Large intestine (tissue), 3 donors: ENCODE measurements at regions not wholly inside any gene's neighbourhood (a gene's known extent, or its start where the extent isn't known, plus 50 kb on each side); places are given as distances from the start of the nearest gene placed in this dataset.
A peak's percentile ranks its signal among the peaks of the same experiment; 100 is the strongest.

Experiments used
- DNase-seq, 2 donors: peaks; one replicate each; pipeline versions ENCODE4 v3.0.0 to v3.0.0-alpha.2; 2013
- H3K27ac ChIP-seq: one replicate; pipeline ENCODE4 v1.5.1; 2013; ENCODE audit warnings: low read length
- H3K27me3 ChIP-seq: 2 replicates; pipeline ENCODE4 v1.6.1; 2013; ENCODE audit warnings: low read length; ENCODE audit not compliant: control insufficient read depth, insufficient read depth
- H3K36me3 ChIP-seq: 2 replicates; pipeline ENCODE4 v1.6.1; 2013; ENCODE audit warnings: low read length; ENCODE audit not compliant: control insufficient read depth, insufficient read depth
- H3K4me1 ChIP-seq: one replicate; pipeline ENCODE4 v1.6.1; 2013; ENCODE audit warnings: low read length; ENCODE audit not compliant: control insufficient read depth, insufficient read depth
- H3K4me3 ChIP-seq: one replicate; pipeline ENCODE4 v1.5.1; 2013; ENCODE audit warnings: low read length
- H3K9me3 ChIP-seq: one replicate; pipeline ENCODE4 v1.6.1; 2013; ENCODE audit warnings: mild to moderate bottlenecking, low read depth, low read length, moderate library complexity; ENCODE audit not compliant: control insufficient read depth
- WGBS: methylation state at CpG from one replicate; pipeline ENCODE4 v1.1.5; 2013; ENCODE audit warnings: low lambda C conversion rate; ENCODE audit not compliant: insufficient coverage; 5-methylcytosine and 5-hydroxymethylcytosine counted together

DNA sequence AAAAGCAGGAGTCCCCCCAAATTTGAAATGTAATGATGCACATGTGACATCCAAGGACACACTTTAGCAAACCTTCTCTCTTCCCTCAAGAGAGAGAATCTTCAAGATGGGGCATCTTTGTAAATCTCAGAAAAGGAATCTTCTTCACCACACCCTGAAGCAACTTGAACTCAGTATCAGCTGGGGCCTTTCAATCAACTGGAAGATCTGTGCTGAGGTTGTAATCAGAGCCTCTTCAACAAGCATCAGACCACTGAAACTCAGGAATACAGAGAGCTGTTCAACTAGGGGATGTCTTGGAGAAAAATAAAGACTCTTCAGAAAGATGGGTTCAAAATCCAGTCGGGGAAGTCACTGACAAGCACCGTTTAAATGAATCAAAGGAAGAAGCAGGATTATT is 92.5 kb upstream of the CAMK1G start:
- peaks cover under 1% of the 10 kb centered on the region for H3K9me3 ChIP-seq
- WGBS = no CpG with 5 or more reads among the region's 2 CpGs
- DNase-seq = no peak
- no peak overlapping the region for H3K27ac ChIP-seq
- no peak overlapping the region for H3K4me3 ChIP-seq
- H3K36me3 ChIP-seq = no peaks in the 10 kb centered on the region
- no peaks in the 10 kb centered on the region for H3K4me1 ChIP-seq
- H3K27me3 ChIP-seq = no peaks in the 10 kb centered on the region

DNA sequence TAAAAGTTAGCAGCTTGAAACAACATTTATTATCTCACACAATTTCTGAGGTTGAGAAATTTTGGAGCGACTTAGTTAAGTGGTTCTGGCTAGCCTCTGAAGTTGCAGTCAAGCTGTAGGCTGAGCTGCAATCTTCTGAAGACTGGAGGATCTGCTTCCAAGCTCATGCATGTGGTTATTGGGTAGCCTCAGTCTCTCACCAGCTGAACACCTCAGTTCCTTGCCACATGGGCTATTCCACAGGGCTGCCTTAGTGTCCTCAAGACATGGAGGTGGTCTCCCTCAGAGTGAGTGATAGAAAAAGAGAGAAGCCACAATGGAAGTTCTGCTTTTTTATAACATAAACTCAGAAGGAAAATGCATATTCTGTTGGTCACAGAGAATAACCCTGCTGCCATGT is 92.0 kb upstream of the CAMK1G start:
- Histone ChIP-seq H3K27me3 (no peaks in the 10 kb centered on the region), H3K9me3 (peaks cover 5% of the 10 kb centered on the region), H3K36me3 (no peaks in the 10 kb centered on the region), H3K4me1 (no peaks in the 10 kb centered on the region), H3K27ac (no peak overlapping the region), H3K4me3 (no peak overlapping the region)
- no peak for DNase-seq
- WGBS = no CpG with 5 or more reads among the region's 1 CpG

DNA sequence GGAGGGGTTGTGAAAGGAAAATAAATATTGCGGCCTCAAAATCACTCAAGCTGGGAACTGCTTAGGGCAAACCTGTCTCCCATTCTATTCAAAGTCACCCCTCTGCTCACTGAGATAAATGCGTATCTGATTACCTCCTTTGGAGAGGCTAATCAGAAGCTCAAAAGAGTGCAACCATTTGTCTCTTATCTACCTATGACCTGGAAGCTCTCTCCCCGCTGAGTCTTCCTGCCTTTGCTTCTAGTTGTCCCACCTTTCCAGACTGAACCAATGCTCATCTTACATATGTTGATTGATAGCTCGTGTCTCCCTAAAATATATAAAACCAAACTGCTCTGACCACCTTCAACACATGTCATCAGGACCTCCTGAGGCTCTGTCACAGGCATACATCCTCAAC is 91.6 kb upstream of the CAMK1G start:
- WGBS = 90% methylated on average over 2 of the region's 4 CpGs
- no peak overlapping the region for H3K4me3 ChIP-seq
- no peaks in the 10 kb centered on the region for H3K36me3 ChIP-seq
- no peaks in the 10 kb centered on the region for H3K4me1 ChIP-seq
- no peak for DNase-seq
- no peak overlapping the region for H3K27ac ChIP-seq
- peaks cover 5% of the 10 kb centered on the region for H3K9me3 ChIP-seq
- no peaks in the 10 kb centered on the region for H3K27me3 ChIP-seq

DNA sequence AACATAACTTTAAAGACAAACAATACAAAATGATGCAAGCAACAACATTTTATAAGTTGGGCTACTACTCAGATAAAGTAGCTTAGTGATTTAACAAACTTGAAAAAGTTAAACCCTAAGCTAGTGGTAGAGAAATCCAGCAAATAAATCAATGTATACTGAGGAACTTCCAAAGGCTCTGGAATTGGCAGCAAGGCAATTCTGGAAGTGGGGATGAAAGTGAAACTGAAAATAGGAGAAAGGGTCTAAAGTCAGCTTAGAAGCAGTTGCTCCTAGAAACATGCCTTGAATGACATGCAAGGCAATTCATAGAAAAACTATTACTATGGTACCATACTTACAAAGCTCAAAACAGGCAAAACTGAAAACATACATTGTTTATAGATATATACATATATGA is 90.0 kb upstream of the CAMK1G start:
- H3K27me3 ChIP-seq = no peaks in the 10 kb centered on the region
- no peak overlapping the region for H3K4me3 ChIP-seq
- peaks cover 5% of the 10 kb centered on the region for H3K9me3 ChIP-seq
- no peaks in the 10 kb centered on the region for H3K4me1 ChIP-seq
- H3K27ac ChIP-seq = no peak overlapping the region
- peak; percentile 51 to 70 for DNase-seq
- H3K36me3 ChIP-seq = no peaks in the 10 kb centered on the region

DNA sequence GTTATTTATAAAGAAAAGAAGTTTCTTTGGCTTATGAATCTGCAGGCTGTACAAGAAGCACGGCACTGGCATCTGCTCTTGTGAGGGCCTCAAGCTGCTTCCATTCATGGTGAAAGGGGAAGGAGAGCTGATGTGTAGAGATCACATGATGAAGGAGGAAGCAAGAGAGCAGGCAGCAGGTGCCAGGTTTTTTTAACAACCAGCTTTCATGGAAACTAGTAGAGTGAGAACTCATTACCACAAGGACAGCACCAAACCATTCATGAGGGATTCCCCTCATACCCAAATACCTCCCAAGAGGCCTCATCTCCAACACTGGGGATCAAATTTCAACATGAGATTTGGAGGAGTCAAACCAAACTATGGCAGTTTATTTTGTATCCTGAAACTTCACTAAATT is 85.8 kb upstream of the CAMK1G start:
- Histone ChIP-seq H3K4me1 (no peaks in the 10 kb centered on the region), H3K27me3 (no peaks in the 10 kb centered on the region), H3K36me3 (no peaks in the 10 kb centered on the region), H3K4me3 (no peak overlapping the region), H3K27ac (no peak overlapping the region), H3K9me3 (peaks cover 10% of the 10 kb centered on the region)
- no CpG with 5 or more reads among the region's 1 CpG for WGBS
- no peak for DNase-seq

DNA sequence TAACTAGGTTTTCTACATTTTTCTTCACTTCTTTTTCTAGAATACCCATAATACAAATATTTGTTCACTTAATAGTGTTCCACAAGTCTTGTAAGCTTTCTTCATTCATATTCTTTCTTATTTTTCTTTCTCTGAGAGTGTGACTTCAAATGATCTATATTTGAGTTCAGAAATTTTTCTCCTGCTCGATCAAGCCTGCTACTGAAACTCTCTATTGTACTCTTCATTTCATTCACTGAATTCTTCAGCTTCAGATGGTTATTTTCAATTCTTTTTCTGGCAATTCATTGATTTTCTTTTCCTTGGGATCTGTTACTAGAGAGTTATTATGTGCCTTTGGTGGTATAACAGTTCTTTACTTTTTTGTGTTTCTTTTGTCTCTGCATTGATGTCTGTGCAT is 82.5 kb upstream of the CAMK1G start:
- no peaks in the 10 kb centered on the region for H3K4me1 ChIP-seq
- H3K27ac ChIP-seq = no peak overlapping the region
- no peak overlapping the region for H3K4me3 ChIP-seq
- WGBS = 100% methylated on average over 1 of the region's 1 CpG
- no peaks in the 10 kb centered on the region for H3K36me3 ChIP-seq
- DNase-seq = no peak
- H3K27me3 ChIP-seq = no peaks in the 10 kb centered on the region
- peaks cover 10% of the 10 kb centered on the region for H3K9me3 ChIP-seq

DNA sequence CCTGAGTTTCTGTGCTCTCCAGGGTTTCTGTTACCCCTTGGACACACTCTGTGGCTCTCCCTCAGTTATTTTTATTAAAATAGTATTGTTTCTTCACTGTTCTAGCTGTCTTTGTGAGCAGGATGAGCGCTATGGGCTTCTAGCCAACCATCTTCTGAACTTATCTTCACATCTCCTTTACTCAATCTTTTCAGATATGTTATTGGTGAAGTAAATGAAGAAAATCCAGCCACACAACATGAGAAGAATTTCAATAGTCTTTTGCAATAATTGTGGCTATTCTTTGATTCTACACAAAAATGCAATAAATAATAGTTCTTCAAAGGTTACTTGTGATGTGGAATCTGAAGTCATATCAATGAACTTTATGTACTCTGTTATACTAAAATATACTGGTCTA is 80.3 kb upstream of the CAMK1G start:
- peaks cover 6% of the 10 kb centered on the region for H3K9me3 ChIP-seq
- 100% methylated on average over 1 of the region's 1 CpG for WGBS

DNA sequence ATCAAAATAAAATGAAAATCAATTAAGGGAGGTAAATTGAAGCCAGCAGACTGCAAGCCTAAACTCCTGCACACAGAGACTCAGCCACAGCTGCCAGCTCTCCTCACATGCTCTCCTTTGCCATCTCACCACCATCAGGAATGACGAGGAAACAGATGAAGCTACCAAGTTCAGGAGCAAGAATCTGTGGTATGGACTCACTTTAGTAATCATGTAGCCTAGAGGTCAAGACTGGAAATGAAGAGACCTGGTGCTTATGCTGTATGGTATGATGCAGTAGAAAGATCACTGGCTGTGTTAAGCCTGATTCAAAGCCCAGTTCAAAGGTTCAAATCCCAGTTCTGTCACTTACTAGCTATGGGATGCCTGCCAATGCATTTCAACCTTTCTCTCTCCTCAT is 78.9 kb upstream of the CAMK1G start:
- H3K9me3 ChIP-seq = no peaks in the 10 kb centered on the region
- H3K4me1 ChIP-seq = no peaks in the 10 kb centered on the region
- DNase-seq = no peak
- no CpG with 5 or more reads among the region's 1 CpG for WGBS
- no peak overlapping the region for H3K27ac ChIP-seq
- no peaks in the 10 kb centered on the region for H3K36me3 ChIP-seq
- no peak overlapping the region for H3K4me3 ChIP-seq
- H3K27me3 ChIP-seq = no peaks in the 10 kb centered on the region

More for the DNA sequence above, 80.3 kb upstream of the CAMK1G start:
- Histone ChIP-seq H3K36me3 (no peaks in the 10 kb centered on the region), H3K4me3 (no peak overlapping the region), H3K4me1 (no peaks in the 10 kb centered on the region), H3K27ac (no peak overlapping the region), H3K27me3 (no peaks in the 10 kb centered on the region)
- no peak for DNase-seq

DNA sequence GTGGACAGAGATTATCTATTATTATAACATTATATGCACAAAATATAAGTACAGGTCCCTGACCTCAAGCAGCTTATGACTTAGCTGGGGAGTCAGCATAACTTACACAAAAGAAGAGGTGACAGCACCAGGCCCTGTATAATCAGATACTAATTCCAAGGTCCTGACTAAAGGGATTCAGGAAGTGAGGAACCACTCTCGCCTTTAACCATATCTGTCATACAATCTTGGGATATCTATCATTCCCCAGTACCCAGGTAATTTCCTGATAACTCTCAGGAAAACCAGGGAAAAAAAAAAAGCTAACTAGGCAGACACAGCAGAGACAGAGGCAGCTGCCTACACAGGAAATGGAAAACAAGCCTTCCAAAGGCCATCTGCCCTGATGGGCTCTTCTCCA is 78.5 kb upstream of the CAMK1G start:
- no peaks in the 10 kb centered on the region for H3K36me3 ChIP-seq
- WGBS = no CpG with 5 or more reads among the region's 1 CpG
- H3K27me3 ChIP-seq = no peaks in the 10 kb centered on the region

DNA sequence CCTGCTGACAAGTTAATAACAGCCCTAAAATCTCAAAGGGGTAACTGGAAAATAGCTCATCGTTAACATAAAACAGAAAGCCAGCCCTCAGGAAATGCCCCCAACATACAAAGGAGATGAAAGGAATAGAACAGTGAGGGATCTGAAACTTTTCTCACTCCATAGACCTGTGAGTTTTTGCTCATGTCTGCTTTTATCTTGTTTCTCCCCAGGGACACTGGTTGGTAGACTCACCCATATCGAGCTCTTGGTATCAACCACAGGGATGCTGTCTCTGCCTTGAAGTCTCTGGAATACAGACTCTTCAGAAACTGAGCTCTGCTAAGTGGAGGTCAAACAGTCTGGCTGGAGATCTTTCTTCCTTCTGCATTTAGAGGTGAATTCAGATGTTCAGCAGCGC is 77.4 kb upstream of the CAMK1G start:
- no peaks in the 10 kb centered on the region for H3K36me3 ChIP-seq
- DNase-seq = no peak
- no peaks in the 10 kb centered on the region for H3K27me3 ChIP-seq
- no peaks in the 10 kb centered on the region for H3K4me1 ChIP-seq
- H3K27ac ChIP-seq = no peak overlapping the region
- H3K4me3 ChIP-seq = no peak overlapping the region
- no CpG with 5 or more reads among the region's 3 CpGs for WGBS
- no peaks in the 10 kb centered on the region for H3K9me3 ChIP-seq

More for the DNA sequence above, 78.5 kb upstream of the CAMK1G start:
- no peak overlapping the region for H3K4me3 ChIP-seq
- no peak for DNase-seq
- no peaks in the 10 kb centered on the region for H3K9me3 ChIP-seq
- no peak overlapping the region for H3K27ac ChIP-seq
- no peaks in the 10 kb centered on the region for H3K4me1 ChIP-seq

DNA sequence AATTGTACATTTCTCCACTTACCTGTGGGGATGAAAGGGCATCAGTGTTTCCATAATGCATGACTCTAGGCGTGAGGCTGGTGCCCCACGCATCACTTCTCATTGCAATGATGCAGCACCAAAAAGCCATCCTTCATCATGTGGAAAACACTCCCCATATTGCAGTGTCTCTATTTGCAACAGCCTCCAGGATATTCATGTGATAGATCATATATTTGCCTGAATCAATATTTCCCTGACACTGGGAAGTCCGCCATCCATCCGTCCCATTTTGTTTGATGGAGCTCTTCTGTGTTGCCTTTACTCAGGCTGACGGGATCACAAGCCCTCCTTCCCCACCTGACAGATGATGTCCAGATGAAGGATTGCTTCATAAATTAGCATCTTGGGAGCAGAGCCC is 74.5 kb upstream of the CAMK1G start:
- Histone ChIP-seq H3K27ac (no peak overlapping the region), H3K4me1 (no peaks in the 10 kb centered on the region), H3K9me3 (no peaks in the 10 kb centered on the region), H3K4me3 (no peak overlapping the region), H3K36me3 (no peaks in the 10 kb centered on the region), H3K27me3 (no peaks in the 10 kb centered on the region)
- no peak for DNase-seq
- no CpG with 5 or more reads among the region's 5 CpGs for WGBS
